GM23248 (cell line): ENCODE measurements at regions not wholly inside any gene's neighbourhood (a gene's known extent, or its start where the extent isn't known, plus 50 kb on each side); places are given as distances from the start of the nearest gene placed in this dataset.

Experiments used
- DNase-seq: peaks from one replicate; pipeline ENCODE4 v3.0.0-alpha.2; 2015
- H2AFZ ChIP-seq: fragments of 200-600 bp; sonication (generic); 2 replicates; pipeline ENCODE4 v1.6.1; 2016; ENCODE audit warnings: antibody characterized with exemption
- H3F3A ChIP-seq: fragments of 200-600 bp; sonication (generic); 2 replicates; pipeline ENCODE4 v1.6.1; 2016; ENCODE audit warnings: mild to moderate bottlenecking, antibody characterized with exemption, mixed run types; ENCODE audit not compliant: insufficient read depth
- H3K27ac ChIP-seq: fragments of 200-600 bp; sonication (generic); 2 replicates; pipeline ENCODE4 v1.5.1; 2016; ENCODE audit warnings: mild to moderate bottlenecking
- H3K27me3 ChIP-seq: fragments of 200-600 bp; sonication (generic); replicated peaks from 2 replicates; pipeline ENCODE4 v1.6.1; 2016; ENCODE audit warnings: mild to moderate bottlenecking; ENCODE audit not compliant: insufficient read depth
- H3K36me3 ChIP-seq: fragments of 200-600 bp; sonication (generic); 2 replicates; pipeline ENCODE4 v1.6.1; 2016; ENCODE audit warnings: low read depth, mild to moderate bottlenecking
- H3K4me1 ChIP-seq: fragments of 200-600 bp; sonication (generic); 2 replicates; pipeline ENCODE4 v1.6.1; 2016; ENCODE audit warnings: mild to moderate bottlenecking; ENCODE audit not compliant: insufficient read depth
- H3K4me2 ChIP-seq: fragments of 200-600 bp; sonication (generic); one replicate; pipeline ENCODE4 v1.6.1; 2016; ENCODE audit warnings: mild to moderate bottlenecking; ENCODE audit not compliant: unreplicated experiment
- H3K4me3 ChIP-seq: fragments of 200-600 bp; sonication (generic); 2 replicates; pipeline ENCODE4 v1.5.1; 2016; ENCODE audit warnings: mild to moderate bottlenecking
- H3K79me2 ChIP-seq: fragments of 200-600 bp; sonication (generic); 2 replicates; pipeline ENCODE4 v1.6.1; 2016; ENCODE audit warnings: mild to moderate bottlenecking; ENCODE audit not compliant: insufficient read depth
- H3K9ac ChIP-seq: fragments of 200-600 bp; sonication (generic); 2 replicates; pipeline ENCODE4 v1.6.1; 2016; ENCODE audit warnings: mild to moderate bottlenecking
- H3K9me2 ChIP-seq: fragments of 200-600 bp; sonication (generic); 2 replicates; pipeline ENCODE4 v1.6.1; 2016; ENCODE audit warnings: mixed run types, mild to moderate bottlenecking, moderate library complexity; ENCODE audit not compliant: insufficient read depth
- H3K9me3 ChIP-seq: fragments of 200-600 bp; sonication (generic); one replicate; pipeline ENCODE4 v1.6.1; 2017; ENCODE audit warnings: low read depth
- H4K20me1 ChIP-seq: fragments of 200-600 bp; sonication (generic); 2 replicates; pipeline ENCODE4 v1.6.0; 2016; ENCODE audit not compliant: insufficient read depth
- EZH2 ChIP-seq: fragments of 200-600 bp; sonication (generic); IDR thresholded peaks from 2 replicates; pipeline ENCODE4 v1.6.1; 2018; ENCODE audit warnings: antibody characterized with exemption, mild to moderate bottlenecking; ENCODE audit not compliant: insufficient read depth, poor library complexity, severe bottlenecking
- EZH2phosphoT487 ChIP-seq: fragments of 200-600 bp; sonication (generic); IDR thresholded peaks from 2 replicates; pipeline ENCODE4 v1.6.1; 2018; ENCODE audit warnings: antibody characterized with exemption, moderate library complexity, mild to moderate bottlenecking, low read depth; ENCODE audit not compliant: insufficient read depth
- WGBS, 2 experiments: methylation state at CpG; one replicate each; pipeline ENCODE4 v1.1.6; 2015 to 2017; ENCODE audit warnings: low lambda C conversion rate in 2 of 2, low coverage in 1 of 2; ENCODE audit errors: missing lambda C conversion rate in 2 of 2; 5-methylcytosine and 5-hydroxymethylcytosine counted together
- in situ Hi-C: fragments of 300-500 bp; cut with MboI; formaldehyde crosslinking; loops from 2 replicates; pipeline ENCODE4 v1.15.0; 2020

DNA sequence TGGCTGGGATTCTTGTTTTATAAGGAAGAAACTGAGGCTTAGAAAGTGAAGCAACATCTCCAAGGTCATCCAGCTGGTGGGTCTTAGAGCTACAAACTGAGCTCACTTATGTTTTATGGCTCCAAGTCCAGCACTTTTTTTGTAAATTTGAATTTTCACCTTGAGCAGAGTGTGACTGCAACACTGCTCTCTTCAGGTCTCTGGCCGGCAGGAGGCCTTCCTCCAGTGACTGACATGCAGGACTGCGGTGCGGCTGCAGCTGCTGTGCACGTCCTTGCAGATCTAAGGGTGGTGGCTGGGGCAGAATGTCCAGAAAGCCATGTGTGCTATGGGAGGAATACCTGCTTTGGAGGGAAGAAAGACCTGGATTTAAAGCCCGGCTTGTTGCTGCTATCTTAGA, 284.2 kb upstream of the POU3F1 start:
- WGBS, 2 experiments = 23 to 32% methylated on average over 5 of the region's 5 CpGs
- Histone ChIP-seq H3K4me3 (no peak overlapping the region), H3K27me3 (no peaks in the 10 kb centered on the region), H4K20me1 (no peaks in the 10 kb centered on the region), H3K27ac (no peak overlapping the region), H3K79me2 (no peaks in the 10 kb centered on the region), H3K9ac (no peak overlapping the region), H3F3A (no peaks in the 10 kb centered on the region), H3K4me2 (no peak overlapping the region), H2AFZ (no peak overlapping the region), H3K36me3 (no peaks in the 10 kb centered on the region), H3K9me3 (no peaks in the 10 kb centered on the region), H3K9me2 (no peaks in the 10 kb centered on the region), H3K4me1 (no peaks in the 10 kb centered on the region)
- in situ Hi-C loops = no loop called here
- no peak for DNase-seq
- TF ChIP-seq EZH2 = no peak

DNA sequence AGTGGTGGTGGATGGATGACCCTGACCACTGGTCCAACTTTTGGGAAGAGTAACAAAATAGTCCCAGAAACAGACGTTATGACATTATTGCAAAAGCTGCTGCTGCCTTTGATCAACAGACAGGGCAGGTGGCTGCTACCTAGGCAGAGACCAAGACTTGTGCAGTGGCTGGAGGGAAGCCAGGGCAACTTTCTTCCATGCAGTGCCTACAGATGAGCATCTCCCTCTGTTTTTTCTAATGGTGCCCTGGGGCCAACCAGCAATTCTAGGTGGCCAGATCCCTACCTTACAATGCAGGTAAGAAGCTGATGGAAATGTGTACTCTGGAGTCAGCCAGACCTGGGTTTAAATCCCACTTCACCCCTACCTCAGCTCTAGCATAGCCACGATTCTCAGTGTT, 283.1 kb upstream of the POU3F1 start:
- H3K4me1 ChIP-seq = no peaks in the 10 kb centered on the region
- no peak for TF ChIP-seq EZH2
- no peak for TF ChIP-seq EZH2phosphoT487
- no peak overlapping the region for H3K9ac ChIP-seq
- 4 to 7% methylated on average over 2 of the region's 2 CpGs for WGBS, 2 experiments
- no peak overlapping the region for H3K4me2 ChIP-seq
- no peaks in the 10 kb centered on the region for H3K9me2 ChIP-seq
- no peaks in the 10 kb centered on the region for H4K20me1 ChIP-seq
- H3K79me2 ChIP-seq = no peaks in the 10 kb centered on the region
- no peaks in the 10 kb centered on the region for H3F3A ChIP-seq
- DNase-seq = no peak
- in situ Hi-C loops = no loop called here
- no peaks in the 10 kb centered on the region for H3K27me3 ChIP-seq
- no peak overlapping the region for H2AFZ ChIP-seq
- no peaks in the 10 kb centered on the region for H3K36me3 ChIP-seq
- H3K4me3 ChIP-seq = no peak overlapping the region
- H3K9me3 ChIP-seq = no peaks in the 10 kb centered on the region
- no peak overlapping the region for H3K27ac ChIP-seq

DNA sequence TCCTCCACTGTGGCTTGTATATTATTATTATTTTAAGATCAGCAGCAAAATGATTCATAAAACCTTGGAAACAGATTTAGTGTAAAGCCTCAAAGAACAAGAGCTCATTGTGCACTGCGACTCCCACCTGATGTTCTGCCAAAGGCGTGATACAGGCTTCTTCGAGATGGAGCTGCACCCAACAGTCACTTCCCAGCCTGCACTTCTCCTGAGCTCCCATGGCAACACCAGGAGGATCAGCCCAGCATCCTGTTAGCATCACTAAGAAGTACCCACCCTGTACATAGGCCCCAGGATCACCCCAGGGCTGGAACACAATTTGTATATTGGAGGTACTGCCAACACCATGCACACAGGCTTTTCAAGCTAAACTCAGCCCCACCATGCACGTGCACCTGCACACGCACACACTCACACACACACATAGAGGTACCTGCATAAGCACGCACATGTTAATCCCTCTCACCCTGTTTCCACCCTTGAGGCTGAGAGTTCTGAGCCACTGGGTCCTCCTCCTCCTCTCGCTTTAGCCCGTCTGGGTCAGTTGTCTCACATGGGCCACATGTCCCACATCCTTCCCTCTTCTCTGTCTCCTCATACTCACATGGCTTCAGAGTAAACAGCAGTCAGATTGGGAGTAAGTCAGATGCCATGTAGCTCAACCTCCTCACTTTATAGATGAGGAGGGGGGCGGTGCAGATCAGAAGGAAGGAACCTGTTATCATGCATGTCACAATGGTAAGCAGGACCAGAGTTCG, 281.9 kb upstream of the POU3F1 start:
- H3K9me2 ChIP-seq = no peaks in the 10 kb centered on the region
- H3K9me3 ChIP-seq = no peaks in the 10 kb centered on the region
- no peaks in the 10 kb centered on the region for H3K79me2 ChIP-seq
- no peak overlapping the region for H3K27ac ChIP-seq
- H3K4me1 ChIP-seq = no peaks in the 10 kb centered on the region
- no peaks in the 10 kb centered on the region for H3F3A ChIP-seq
- no peak for DNase-seq
- 21 to 26% methylated on average over 10 of the region's 10 CpGs for WGBS, 2 experiments
- no peaks in the 10 kb centered on the region for H3K36me3 ChIP-seq
- no peaks in the 10 kb centered on the region for H4K20me1 ChIP-seq
- H3K27me3 ChIP-seq = no peaks in the 10 kb centered on the region
- in situ Hi-C loops = no loop called here
- no peak overlapping the region for H2AFZ ChIP-seq
- H3K4me3 ChIP-seq = no peak overlapping the region
- no peak overlapping the region for H3K9ac ChIP-seq
- TF ChIP-seq EZH2phosphoT487 = no peak
- no peak for TF ChIP-seq EZH2
- H3K4me2 ChIP-seq = no peak overlapping the region

DNA sequence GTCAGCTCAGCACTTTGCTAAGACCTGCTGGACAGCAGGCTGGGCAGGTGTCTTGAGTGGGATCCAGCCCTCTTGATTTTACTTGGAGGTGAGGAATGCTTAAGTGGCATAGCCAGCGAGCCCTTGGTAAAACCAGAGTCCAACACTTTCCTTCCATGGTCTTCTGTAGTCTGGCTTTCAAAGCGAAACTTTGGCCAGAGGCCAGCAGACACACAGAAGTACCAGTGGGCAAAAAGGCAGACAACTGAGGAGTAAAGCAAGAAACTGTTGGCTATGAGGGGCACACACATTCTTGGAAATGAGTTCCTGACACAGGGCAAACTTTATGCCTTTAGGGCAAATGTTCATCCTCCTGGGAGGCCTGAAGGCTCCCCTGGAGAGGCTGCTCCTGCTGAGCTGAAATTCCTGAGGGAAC, 281.0 kb upstream of the POU3F1 start:
- no peaks in the 10 kb centered on the region for H3K27me3 ChIP-seq
- no peak overlapping the region for H3K27ac ChIP-seq
- no peaks in the 10 kb centered on the region for H4K20me1 ChIP-seq
- H2AFZ ChIP-seq = no peak overlapping the region
- H3K4me1 ChIP-seq = no peaks in the 10 kb centered on the region
- H3K4me3 ChIP-seq = no peak overlapping the region
- no peak overlapping the region for H3K9ac ChIP-seq
- in situ Hi-C loops = no loop called here
- WGBS, 2 experiments = 0 to 7% methylated on average over 2 of the region's 2 CpGs
- H3K9me2 ChIP-seq = no peaks in the 10 kb centered on the region
- DNase-seq = peak; percentile 12
- H3K36me3 ChIP-seq = no peaks in the 10 kb centered on the region
- H3F3A ChIP-seq = no peaks in the 10 kb centered on the region
- no peak for TF ChIP-seq EZH2phosphoT487
- TF ChIP-seq EZH2 = no peak
- no peak overlapping the region for H3K4me2 ChIP-seq
- no peaks in the 10 kb centered on the region for H3K79me2 ChIP-seq
- H3K9me3 ChIP-seq = no peaks in the 10 kb centered on the region
